GM18870 (cell line): ENCODE measurements at regions not wholly inside any gene's neighbourhood (a gene's known extent, or its start where the extent isn't known, plus 50 kb on each side); places are given as distances from the start of the nearest gene placed in this dataset.

Source experiments
- ATAC-seq: cut with Tn5 transposase; IDR thresholded peaks from one replicate; pipeline ENCODE4 v1.9.1; 2021; ENCODE audit warnings: moderate library complexity; ENCODE audit not compliant: unreplicated experiment

DNA sequence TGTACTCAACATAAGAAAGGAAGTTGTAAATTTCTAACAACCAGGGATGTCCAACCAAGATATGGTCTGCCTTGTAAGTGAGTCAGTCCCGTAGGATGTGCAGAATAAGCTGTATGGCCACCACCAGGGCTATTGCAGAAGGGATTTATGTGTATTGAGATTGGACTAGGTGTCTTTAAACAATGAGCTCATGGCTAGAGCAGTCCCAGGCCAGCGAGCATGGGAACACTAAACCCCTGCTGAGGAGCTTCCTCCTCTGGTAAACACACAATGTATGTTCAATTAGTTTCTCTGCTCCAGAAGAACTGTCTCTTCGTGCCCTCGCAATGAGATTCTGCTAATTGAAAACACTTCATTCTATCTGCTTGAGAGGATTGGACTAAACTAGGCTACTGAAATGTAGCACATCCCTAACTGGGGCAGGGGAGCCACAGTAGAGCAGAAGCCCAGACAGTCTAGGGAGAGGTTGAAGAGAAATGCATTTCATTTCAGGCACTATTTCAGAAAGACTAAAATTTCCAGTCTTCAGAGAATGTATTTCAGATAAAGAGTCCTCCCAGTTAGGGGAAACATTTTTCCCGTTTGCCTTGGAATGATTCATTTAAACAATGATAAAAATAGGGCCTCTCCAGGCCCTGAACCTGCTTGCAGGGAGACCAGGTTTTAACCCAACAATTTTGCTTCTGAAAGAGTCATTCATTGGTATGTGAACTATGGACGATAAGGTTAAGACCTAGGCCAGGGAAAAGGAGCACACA lies 154.7 kb downstream of the FAM114A2 start:
- ATAC-seq: no peak

DNA sequence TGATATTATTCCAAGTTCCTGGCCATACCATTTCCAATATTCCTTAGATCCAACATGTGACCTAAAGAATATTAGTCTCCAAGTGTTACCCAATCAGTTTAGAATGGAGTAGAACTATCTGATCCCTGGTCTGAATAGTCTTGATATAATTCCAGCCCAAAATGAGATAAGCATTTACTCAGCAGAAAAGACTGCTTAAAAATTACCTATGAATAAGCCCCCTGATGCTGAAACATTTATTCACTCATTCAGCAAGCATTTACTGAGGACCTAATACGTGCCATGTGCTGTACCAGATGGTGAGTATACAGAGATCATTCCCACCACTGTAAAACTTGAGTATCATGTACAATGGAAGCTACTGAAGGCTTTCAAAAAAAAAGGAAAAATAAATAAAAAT lies 157.0 kb downstream of the FAM114A2 start:
- ATAC-seq: no peak

DNA sequence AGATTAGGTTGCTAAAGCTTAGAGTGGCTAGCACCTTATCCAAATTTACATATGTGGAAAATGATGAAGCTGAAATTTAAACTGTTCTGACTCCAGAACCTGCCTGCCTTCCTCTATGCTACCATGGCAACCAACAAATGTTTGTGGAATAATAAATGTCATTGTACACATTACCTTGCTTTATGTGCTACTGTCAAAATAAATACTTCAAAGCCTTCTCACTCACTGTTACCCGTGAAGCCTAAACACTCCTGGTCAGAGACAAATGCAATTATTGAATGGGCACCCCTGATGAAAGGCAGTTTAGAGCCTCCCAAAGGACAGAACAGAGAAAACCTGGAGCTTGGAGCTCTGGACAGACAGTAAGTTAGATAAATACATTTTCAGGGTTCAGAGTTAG lies 158.6 kb downstream of the FAM114A2 start:
- ATAC-seq: no peak

DNA sequence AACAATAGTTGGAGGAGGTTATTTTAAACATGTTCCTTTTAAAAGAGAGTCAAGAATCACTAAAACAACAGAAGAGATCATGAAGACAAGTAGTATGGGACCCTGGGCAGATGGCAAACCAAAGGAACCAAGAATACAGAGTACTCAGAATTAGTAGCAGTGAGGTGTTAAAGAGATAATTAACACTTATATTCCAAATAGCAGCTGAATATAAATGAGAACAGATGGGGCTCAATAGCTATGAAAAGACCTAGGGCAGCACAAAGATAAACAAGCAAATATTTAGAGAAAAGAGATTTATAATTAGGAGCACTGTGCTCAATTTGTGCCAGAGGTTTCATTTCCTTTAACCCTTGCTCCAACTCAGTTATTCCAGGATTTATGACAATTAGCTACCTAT lies 159.1 kb downstream of the FAM114A2 start:
- ATAC-seq: no peak

DNA sequence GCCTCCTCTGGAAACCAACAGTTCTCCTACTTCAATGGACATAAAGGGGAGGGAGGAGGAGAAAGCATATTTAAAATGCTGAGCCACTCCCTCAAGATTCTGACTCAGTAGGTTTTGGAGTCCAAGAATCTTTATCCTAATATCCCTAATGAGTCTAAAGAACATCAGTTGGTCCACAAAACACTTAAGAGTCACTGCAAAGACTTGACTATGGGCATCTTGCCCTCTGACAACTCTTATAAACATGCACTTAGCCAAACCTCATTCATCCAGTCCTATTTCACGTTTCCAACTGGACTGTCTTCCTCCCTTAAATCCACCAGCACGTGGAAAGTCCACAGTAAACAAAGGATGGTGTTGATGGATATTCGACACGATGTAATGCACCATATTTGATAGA lies 172.5 kb downstream of the FAM114A2 start:
- no peak for ATAC-seq

DNA sequence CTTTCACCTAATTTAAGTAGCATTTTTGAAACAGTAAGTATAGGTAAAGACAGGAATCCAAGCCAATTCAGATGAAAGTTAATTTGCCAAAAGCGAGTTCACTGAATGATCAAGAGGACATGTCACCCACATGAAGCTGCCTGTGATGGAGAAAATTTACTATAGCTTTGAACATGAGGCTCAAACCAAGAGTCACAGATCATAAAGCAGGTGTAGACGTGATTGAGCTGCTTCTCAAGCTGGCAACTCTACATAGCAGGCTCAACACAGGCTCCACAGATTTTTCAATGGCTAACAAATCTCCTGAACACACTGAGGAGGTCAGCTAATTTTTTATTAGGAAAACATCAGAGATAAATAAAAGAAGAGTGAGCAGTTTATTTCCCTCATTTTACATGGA lies 173.7 kb downstream of the FAM114A2 start:
- ATAC-seq: no peak

DNA sequence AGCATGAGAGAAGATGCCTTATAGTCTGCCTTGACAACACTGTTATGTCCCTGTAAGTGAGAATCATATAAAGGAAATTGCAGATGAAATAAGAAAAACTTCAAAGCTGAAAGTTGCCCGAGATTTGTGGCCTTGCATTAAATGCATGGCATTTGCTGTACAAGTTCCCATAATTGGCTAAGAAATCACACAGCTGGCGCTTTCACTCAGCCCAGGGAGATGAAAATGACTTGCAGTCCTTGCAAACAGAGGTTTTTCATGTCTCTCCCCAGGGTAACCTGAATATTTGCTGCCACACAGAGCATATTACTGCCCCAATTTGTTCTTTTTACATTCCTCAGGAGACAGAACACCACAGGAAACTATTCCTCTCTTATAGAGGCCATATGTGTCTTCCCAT lies 174.8 kb downstream of the FAM114A2 start:
- no peak for ATAC-seq
